ENCODE measurements at regions not wholly inside any gene's neighbourhood (a gene's known extent, or its start where the extent isn't known, plus 50 kb on each side); places are given as distances from the start of the nearest gene placed in this dataset.

DNA sequence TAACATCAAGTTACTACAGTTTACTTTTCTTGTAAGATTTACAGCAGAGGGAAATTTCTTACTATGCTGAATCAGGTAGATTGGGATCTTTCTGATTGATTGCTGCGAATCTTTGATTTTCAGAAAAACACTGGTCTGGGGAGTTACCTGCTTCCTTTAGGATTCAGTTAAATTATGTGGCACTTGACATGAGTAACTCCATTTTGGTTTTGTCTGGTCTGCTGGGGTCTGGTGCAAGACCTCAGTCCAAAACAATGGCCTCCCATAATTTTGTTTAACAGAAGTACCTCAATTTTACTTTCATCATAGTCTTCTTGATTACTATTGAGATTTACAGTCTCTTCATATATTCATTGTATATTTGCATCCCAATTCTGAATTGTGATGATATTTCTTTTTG lies 775.5 kb downstream of the TRIB2 start:
- POLR2A ChIA-PET, result no interaction called here
- no peaks in the 10 kb centered on the region for H3K36me3 ChIP-seq (ENCODE audit: control insufficient read depth in 2 of 2, extremely low read depth in 1 of 2, insufficient read depth in 2 of 2, low read length in 2 of 2)
- intact Hi-C loops (cut with micrococcal nuclease) (no loop called here), dilution Hi-C loops (cut with MboI; ENCODE audit: extremely low pct_ligation_motif_present, low sequenced_read_pairs) (no loop called here)
- no peaks in the 10 kb centered on the region for H3K27me3 ChIP-seq (ENCODE audit: control insufficient read depth in 2 of 2, insufficient read depth in 2 of 2, low read length in 2 of 2)
- no peaks in the 10 kb centered on the region for H3K9me1 ChIP-seq (replicated peaks; ENCODE audit: control insufficient read depth, extremely low read depth, insufficient read depth, low read length)
- H3K4me2 ChIP-seq (ENCODE audit: insufficient read depth, low read length), result no peak overlapping the region
- H3K4me1 ChIP-seq (ENCODE audit: control insufficient read depth, extremely low read depth, insufficient read depth, low read length), result no peaks in the 10 kb centered on the region
- DNase-seq (ENCODE audit: low read depth, low spot score), result no peak
- no TSS peak for BruUV-seq (replicated peaks)
- H4K20me1 ChIP-seq (replicated peaks; ENCODE audit: control insufficient read depth, extremely low read depth, insufficient read depth, low read length), result no peaks in the 10 kb centered on the region
- H3K27ac ChIP-seq (ENCODE audit: insufficient read depth, low read depth, low read length), result no peak overlapping the region
- H2AFZ ChIP-seq (ENCODE audit: low read depth, low read length), result no peak overlapping the region
- no peak overlapping the region for H3K9ac ChIP-seq (replicated peaks; ENCODE audit: extremely low read depth, insufficient read depth, low read length)
- H3K9me3 ChIP-seq (replicated peaks; ENCODE audit: control insufficient read depth, insufficient read depth, low read length), result peaks cover 4% of the 10 kb centered on the region
- TF ChIP-seq POLR2A (IDR thresholded peaks at IDR 0.05; ENCODE audit: low read depth, low read length), result no peak
- no peak for TF ChIP-seq FOS (IDR thresholded peaks at IDR 0.05; ENCODE audit: borderline replicate concordance, insufficient read depth, low read length)
- TF ChIP-seq MYC (IDR thresholded peaks at IDR 0.05; ENCODE audit: low read depth, low read length), result no peak
- no peak for TF ChIP-seq GATA2 (IDR thresholded peaks at IDR 0.05; ENCODE audit: insufficient read depth, insufficient read length, low read depth, low read length)
- no peak for TF ChIP-seq POLR2AphosphoS5 (IDR thresholded peaks at IDR 0.05; ENCODE audit: insufficient read depth, low read depth, low read length)
- TF ChIP-seq, protein P1, sequence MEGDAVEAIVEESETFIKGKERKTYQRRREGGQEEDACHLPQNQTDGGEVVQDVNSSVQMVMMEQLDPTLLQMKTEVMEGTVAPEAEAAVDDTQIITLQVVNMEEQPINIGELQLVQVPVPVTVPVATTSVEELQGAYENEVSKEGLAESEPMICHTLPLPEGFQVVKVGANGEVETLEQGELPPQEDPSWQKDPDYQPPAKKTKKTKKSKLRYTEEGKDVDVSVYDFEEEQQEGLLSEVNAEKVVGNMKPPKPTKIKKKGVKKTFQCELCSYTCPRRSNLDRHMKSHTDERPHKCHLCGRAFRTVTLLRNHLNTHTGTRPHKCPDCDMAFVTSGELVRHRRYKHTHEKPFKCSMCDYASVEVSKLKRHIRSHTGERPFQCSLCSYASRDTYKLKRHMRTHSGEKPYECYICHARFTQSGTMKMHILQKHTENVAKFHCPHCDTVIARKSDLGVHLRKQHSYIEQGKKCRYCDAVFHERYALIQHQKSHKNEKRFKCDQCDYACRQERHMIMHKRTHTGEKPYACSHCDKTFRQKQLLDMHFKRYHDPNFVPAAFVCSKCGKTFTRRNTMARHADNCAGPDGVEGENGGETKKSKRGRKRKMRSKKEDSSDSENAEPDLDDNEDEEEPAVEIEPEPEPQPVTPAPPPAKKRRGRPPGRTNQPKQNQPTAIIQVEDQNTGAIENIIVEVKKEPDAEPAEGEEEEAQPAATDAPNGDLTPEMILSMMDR (IDR thresholded peaks at IDR 0.05; ENCODE audit: extremely low read depth in 1 of 2, insufficient read depth in 1 of 2, low read depth in 1 of 2, low read length in 2 of 2), result no peak
- TF ChIP-seq JUN (IDR thresholded peaks at IDR 0.05; ENCODE audit: borderline replicate concordance, insufficient read depth, insufficient read length, low read depth), result no peak
- no peak for TF ChIP-seq EZH2 (IDR thresholded peaks at IDR 0.05; ENCODE audit: borderline replicate concordance, low read depth, low read length, severe bottlenecking)
- TF ChIP-seq, protein P2, sequence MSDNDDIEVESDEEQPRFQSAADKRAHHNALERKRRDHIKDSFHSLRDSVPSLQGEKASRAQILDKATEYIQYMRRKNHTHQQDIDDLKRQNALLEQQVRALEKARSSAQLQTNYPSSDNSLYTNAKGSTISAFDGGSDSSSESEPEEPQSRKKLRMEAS (IDR thresholded peaks at IDR 0.05; ENCODE audit: insufficient read depth, insufficient read length), result no peak
- CTCF ChIA-PET, result no interaction called here
- no peak overlapping the region for H3K4me3 ChIP-seq (replicated peaks in 1 of 3; ENCODE audit: insufficient read depth in 1 of 3, low read depth in 1 of 3, low read length in 3 of 3)
- FAIRE-seq, result no peak
- H3K79me2 ChIP-seq (ENCODE audit: control insufficient read depth, insufficient read depth, low read length), result no peaks in the 10 kb centered on the region

Measured in endothelial cell of umbilical vein (primary cell).